ENCODE measurements at regions not wholly inside any gene's neighbourhood (a gene's known extent, or its start where the extent isn't known, plus 50 kb on each side); places are given as distances from the start of the nearest gene placed in this dataset.
A peak's percentile ranks its signal among the peaks of the same experiment; 100 is the strongest.

DNA sequence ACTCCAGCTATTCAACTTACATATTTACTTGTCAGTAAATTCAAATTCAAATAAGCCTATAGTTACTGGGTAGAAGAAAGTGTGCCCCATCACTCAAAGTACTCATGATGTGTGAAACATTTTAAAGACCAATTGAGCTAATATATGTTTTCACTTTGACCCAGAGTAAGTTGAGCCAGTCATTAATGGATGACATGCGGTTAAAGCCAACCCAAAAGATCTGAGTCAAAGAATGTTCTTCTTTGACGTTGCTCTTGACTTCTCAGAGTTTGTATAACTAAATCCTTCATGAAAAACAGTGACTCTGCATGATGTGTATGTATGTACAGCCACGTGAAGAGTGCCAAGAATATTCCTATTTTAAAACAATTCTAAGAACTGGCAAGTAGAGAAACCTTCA lies 237.4 kb downstream of the NR2F1-AS1 start:
- in situ Hi-C loops (cut with HindIII; ENCODE audit: low pct_unique_long_range_greater_than_20kb, low sequenced_read_pairs) (no loop called here), intact Hi-C loops (cut with micrococcal nuclease; ENCODE audit: unreplicated experiment) (no loop called here)
- no peak overlapping the region; the same call in 1 of the 2 replicates for H3K27ac ChIP-seq (ENCODE audit: low read length)
- TF ChIP-seq POLR2AphosphoS5 (IDR thresholded peaks at IDR 0.05; ENCODE audit: low read depth, low read length): no peak
- TF ChIP-seq, protein P1, sequence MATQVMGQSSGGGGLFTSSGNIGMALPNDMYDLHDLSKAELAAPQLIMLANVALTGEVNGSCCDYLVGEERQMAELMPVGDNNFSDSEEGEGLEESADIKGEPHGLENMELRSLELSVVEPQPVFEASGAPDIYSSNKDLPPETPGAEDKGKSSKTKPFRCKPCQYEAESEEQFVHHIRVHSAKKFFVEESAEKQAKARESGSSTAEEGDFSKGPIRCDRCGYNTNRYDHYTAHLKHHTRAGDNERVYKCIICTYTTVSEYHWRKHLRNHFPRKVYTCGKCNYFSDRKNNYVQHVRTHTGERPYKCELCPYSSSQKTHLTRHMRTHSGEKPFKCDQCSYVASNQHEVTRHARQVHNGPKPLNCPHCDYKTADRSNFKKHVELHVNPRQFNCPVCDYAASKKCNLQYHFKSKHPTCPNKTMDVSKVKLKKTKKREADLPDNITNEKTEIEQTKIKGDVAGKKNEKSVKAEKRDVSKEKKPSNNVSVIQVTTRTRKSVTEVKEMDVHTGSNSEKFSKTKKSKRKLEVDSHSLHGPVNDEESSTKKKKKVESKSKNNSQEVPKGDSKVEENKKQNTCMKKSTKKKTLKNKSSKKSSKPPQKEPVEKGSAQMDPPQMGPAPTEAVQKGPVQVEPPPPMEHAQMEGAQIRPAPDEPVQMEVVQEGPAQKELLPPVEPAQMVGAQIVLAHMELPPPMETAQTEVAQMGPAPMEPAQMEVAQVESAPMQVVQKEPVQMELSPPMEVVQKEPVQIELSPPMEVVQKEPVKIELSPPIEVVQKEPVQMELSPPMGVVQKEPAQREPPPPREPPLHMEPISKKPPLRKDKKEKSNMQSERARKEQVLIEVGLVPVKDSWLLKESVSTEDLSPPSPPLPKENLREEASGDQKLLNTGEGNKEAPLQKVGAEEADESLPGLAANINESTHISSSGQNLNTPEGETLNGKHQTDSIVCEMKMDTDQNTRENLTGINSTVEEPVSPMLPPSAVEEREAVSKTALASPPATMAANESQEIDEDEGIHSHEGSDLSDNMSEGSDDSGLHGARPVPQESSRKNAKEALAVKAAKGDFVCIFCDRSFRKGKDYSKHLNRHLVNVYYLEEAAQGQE (IDR thresholded peaks at IDR 0.05; ENCODE audit: insufficient read depth in 1 of 2, low read depth in 2 of 2, low read length in 1 of 2): no peak
- H3K9me3 ChIP-seq (ENCODE audit: control insufficient read depth, insufficient read depth, low read depth, low read length): no peaks in the 10 kb centered on the region
- ATAC-seq (no peak), DNase-seq (ENCODE audit: low read depth, low spot score) (no peak)
- no peak overlapping the region for H3K4me3 ChIP-seq (ENCODE audit: low read depth in 2 of 2, low read length in 2 of 2)
- H3K36me3 ChIP-seq (ENCODE audit: control insufficient read depth, insufficient read depth, low read length): no peaks in the 10 kb centered on the region
- CTCF ChIA-PET: no interaction called here
- no TSS peak for BruUV-seq (replicated peaks)
- POLR2A ChIA-PET: no interaction called here
- no peaks in the 10 kb centered on the region for H3K27me3 ChIP-seq (ENCODE audit: control insufficient read depth, insufficient read depth, low read length)
- peaks cover 6% of the 10 kb centered on the region; the same call in 1 of the 2 replicates for H3K4me1 ChIP-seq (ENCODE audit: control insufficient read depth, insufficient read depth, low read length)

DNA sequence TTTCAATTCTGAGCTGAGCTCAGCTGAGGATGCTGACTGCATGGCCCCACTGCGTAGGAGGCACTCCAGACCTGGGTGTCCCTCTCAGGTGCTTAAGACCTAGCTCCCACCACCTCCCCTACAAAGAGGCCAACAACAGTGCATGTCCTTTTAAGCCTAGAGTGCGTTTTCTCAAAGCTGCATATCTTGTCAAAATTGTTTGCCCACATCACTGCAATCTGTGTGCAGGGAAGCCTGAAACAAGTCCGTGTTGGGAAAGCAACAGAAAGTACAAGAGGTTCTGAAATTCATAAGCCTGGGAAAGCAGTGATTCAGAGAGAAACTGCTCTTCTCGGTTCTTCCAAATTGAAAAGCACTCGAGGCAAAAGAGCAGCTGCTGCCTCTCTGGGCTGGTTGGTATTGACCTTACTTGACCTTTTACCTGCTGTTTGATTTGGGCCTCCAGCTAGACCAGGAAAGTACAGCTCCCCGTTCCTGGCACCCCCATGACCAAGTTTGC lies 238.4 kb downstream of the NR2F1-AS1 start:
- Histone ChIP-seq H3K4me1 (ENCODE audit: control insufficient read depth, insufficient read depth, low read length) (peaks cover 6% of the 10 kb centered on the region; the same call in 1 of the 2 replicates), H3K27me3 (ENCODE audit: control insufficient read depth, insufficient read depth, low read length) (no peaks in the 10 kb centered on the region), H3K9me3 (ENCODE audit: control insufficient read depth, insufficient read depth, low read depth, low read length) (no peaks in the 10 kb centered on the region), H3K36me3 (ENCODE audit: control insufficient read depth, insufficient read depth, low read length) (no peaks in the 10 kb centered on the region), H3K27ac (ENCODE audit: low read length) (peak overlapping the region; percentile 8; the same call in 1 of the 2 replicates), H3K4me3 (ENCODE audit: low read depth in 2 of 2, low read length in 2 of 2) (no peak overlapping the region)
- in situ Hi-C loops (cut with HindIII; ENCODE audit: low pct_unique_long_range_greater_than_20kb, low sequenced_read_pairs): no loop called here
- no peak for DNase-seq (ENCODE audit: low read depth, low spot score)
- CTCF ChIA-PET: no interaction called here
- intact Hi-C loops (cut with micrococcal nuclease; ENCODE audit: unreplicated experiment): no loop called here
- TF ChIP-seq, protein P1 (IDR thresholded peaks at IDR 0.05; ENCODE audit: insufficient read depth in 1 of 2, low read depth in 2 of 2, low read length in 1 of 2): no peak
- TF ChIP-seq, protein P2, sequence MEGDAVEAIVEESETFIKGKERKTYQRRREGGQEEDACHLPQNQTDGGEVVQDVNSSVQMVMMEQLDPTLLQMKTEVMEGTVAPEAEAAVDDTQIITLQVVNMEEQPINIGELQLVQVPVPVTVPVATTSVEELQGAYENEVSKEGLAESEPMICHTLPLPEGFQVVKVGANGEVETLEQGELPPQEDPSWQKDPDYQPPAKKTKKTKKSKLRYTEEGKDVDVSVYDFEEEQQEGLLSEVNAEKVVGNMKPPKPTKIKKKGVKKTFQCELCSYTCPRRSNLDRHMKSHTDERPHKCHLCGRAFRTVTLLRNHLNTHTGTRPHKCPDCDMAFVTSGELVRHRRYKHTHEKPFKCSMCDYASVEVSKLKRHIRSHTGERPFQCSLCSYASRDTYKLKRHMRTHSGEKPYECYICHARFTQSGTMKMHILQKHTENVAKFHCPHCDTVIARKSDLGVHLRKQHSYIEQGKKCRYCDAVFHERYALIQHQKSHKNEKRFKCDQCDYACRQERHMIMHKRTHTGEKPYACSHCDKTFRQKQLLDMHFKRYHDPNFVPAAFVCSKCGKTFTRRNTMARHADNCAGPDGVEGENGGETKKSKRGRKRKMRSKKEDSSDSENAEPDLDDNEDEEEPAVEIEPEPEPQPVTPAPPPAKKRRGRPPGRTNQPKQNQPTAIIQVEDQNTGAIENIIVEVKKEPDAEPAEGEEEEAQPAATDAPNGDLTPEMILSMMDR (IDR thresholded peaks at IDR 0.05): no peak
- TF ChIP-seq TCF7L2 (IDR thresholded peaks at IDR 0.05; ENCODE audit: low read depth, low read length): no peak
- TF ChIP-seq POLR2AphosphoS5 (IDR thresholded peaks at IDR 0.05; ENCODE audit: low read depth, low read length): no peak
- TF ChIP-seq SIN3A (IDR thresholded peaks at IDR 0.05; ENCODE audit: borderline replicate concordance, insufficient read depth, low read depth, low read length): no peak
- BruUV-seq (replicated peaks): no TSS peak
- POLR2A ChIA-PET: no interaction called here
- no peak for ATAC-seq
